Thoracic aorta (tissue), 2 donors: ENCODE measurements at regions not wholly inside any gene's neighbourhood (a gene's known extent, or its start where the extent isn't known, plus 50 kb on each side); places are given as distances from the start of the nearest gene placed in this dataset.

Source experiments
- ATAC-seq: fragments of 150-250 bp; one replicate; pipeline ENCODE4 v1.8.0; 2017; ENCODE audit warnings: low read depth; ENCODE audit not compliant: insufficient number of reproducible peaks, low FRiP score
- DNase-seq: peaks from one replicate; pipeline ENCODE4 v3.0.0-alpha.2; 2020; ENCODE audit warnings: low spot score
- H3K27ac ChIP-seq, 2 donors: fragments of 200-600 bp; sonication (generic); 1 replicate in 1 of 2; 2 replicates in 1 of 2; pipeline ENCODE4 v1.5.1; 2016; ENCODE audit warnings: mild to moderate bottlenecking in 2 of 2, moderate library complexity in 2 of 2
- H3K27me3 ChIP-seq: fragments of 200-600 bp; sonication (generic); replicated peaks from 2 replicates; pipeline ENCODE4 v1.6.0; 2016; ENCODE audit warnings: mild to moderate bottlenecking; ENCODE audit not compliant: insufficient read depth
- H3K36me3 ChIP-seq: fragments of 200-600 bp; sonication (generic); one replicate; pipeline ENCODE4 v1.5.1; 2016
- H3K4me1 ChIP-seq, 2 donors: fragments of 200-600 bp; sonication (generic); 1 replicate in 1 of 2; 2 replicates in 1 of 2; pipeline versions ENCODE4 v1.5.1 to v1.6.0; 2016; ENCODE audit warnings: low read depth in 2 of 2, mild to moderate bottlenecking in 1 of 2; ENCODE audit not compliant: control insufficient read depth in 1 of 2
- H3K4me3 ChIP-seq: fragments of 200-600 bp; sonication (generic); 2 replicates; pipeline ENCODE4 v1.5.1; 2016; ENCODE audit warnings: mild to moderate bottlenecking
- H3K9me3 ChIP-seq: fragments of 200-600 bp; sonication (generic); 2 replicates; pipeline ENCODE4 v1.5.1; 2016
- TF ChIP-seq, protein P1 (sequence below): fragments of 200-600 bp; sonication (generic); IDR thresholded peaks from one replicate; pipeline ENCODE4 v1.5.1; 2019; ENCODE audit warnings: antibody characterized with exemption

DNA sequence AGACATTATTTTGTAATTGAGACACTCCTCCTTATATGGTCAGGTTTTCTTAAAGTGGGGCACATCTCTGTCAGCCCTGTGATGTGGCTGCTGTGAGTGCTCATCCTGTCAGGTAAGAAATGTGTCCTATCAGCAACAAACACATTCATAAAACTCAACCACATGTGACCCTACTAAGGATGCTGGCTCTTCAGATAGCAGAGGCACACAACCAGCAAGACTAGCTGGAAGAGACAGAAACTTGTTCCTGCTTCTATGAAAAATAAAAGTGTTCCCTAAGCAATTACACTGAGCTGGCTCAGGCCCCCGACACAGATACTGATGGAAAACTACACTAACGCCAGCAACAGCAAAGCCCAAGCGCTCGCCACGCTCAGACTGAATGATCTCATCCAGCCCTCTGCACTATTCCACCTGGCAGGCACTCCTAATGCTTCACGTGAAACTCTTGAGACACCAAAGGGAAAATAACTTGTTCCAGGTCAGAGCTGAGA lies 49.8 kb upstream of the CYP2D6 start:
- no peaks in the 10 kb centered on the region for H3K9me3 ChIP-seq
- ATAC-seq (peak; percentile 38), DNase-seq (no peak)
- no peaks in the 10 kb centered on the region for H3K27me3 ChIP-seq
- H3K36me3 ChIP-seq: no peaks in the 10 kb centered on the region
- H3K27ac ChIP-seq: peak overlapping the region in 1 of 2 donors; percentile 25
- TF ChIP-seq, protein P1, sequence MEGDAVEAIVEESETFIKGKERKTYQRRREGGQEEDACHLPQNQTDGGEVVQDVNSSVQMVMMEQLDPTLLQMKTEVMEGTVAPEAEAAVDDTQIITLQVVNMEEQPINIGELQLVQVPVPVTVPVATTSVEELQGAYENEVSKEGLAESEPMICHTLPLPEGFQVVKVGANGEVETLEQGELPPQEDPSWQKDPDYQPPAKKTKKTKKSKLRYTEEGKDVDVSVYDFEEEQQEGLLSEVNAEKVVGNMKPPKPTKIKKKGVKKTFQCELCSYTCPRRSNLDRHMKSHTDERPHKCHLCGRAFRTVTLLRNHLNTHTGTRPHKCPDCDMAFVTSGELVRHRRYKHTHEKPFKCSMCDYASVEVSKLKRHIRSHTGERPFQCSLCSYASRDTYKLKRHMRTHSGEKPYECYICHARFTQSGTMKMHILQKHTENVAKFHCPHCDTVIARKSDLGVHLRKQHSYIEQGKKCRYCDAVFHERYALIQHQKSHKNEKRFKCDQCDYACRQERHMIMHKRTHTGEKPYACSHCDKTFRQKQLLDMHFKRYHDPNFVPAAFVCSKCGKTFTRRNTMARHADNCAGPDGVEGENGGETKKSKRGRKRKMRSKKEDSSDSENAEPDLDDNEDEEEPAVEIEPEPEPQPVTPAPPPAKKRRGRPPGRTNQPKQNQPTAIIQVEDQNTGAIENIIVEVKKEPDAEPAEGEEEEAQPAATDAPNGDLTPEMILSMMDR: no peak
- peaks cover 3 to 17% of the 10 kb centered on the region in 2 donors for H3K4me1 ChIP-seq
- no peak overlapping the region for H3K4me3 ChIP-seq
